HAP-1 (cell line): ENCODE measurements at regions not wholly inside any gene's neighbourhood (a gene's known extent, or its start where the extent isn't known, plus 50 kb on each side); places are given as distances from the start of the nearest gene placed in this dataset.
"Not testable (repeated sequence)": the region's sequence is repeated elsewhere in the genome, so short reads cannot be mapped to it uniquely, and the experiment has no call there.

Experiments
- DNase-seq, 2 experiments: peaks; one replicate each; pipeline ENCODE4 v3.0.0-alpha.2; 2016 to 2020; ENCODE audit warnings: low spot score in 2 of 2
- H3K27me3 ChIP-seq: fragments of 250-450 bp; sonication (Bioruptor Pico); 2 replicates; pipeline ENCODE4 v1.5.1; 2020; ENCODE audit warnings: low read depth, mild to moderate bottlenecking, moderate library complexity
- H3K36me3 ChIP-seq: fragments of 250-450 bp; sonication (Bioruptor Pico); replicated peaks from 2 replicates; pipeline ENCODE4 v1.5.1; 2020; ENCODE audit warnings: mild to moderate bottlenecking
- H3K4me1 ChIP-seq: fragments of 250-450 bp; sonication (Bioruptor Pico); 2 replicates; pipeline ENCODE4 v1.5.1; 2020; ENCODE audit warnings: mild to moderate bottlenecking
- H3K4me3 ChIP-seq: fragments of 250-450 bp; sonication (Bioruptor Pico); 2 replicates; pipeline ENCODE4 v1.5.1; 2020; ENCODE audit warnings: mild to moderate bottlenecking, moderate library complexity
- H3K9me3 ChIP-seq: fragments of 250-450 bp; sonication (Bioruptor Pico); 2 replicates; pipeline ENCODE4 v1.5.1; 2020; ENCODE audit warnings: mild to moderate bottlenecking, moderate library complexity
- in situ Hi-C: fragments of 300-500 bp; cut with MboI; formaldehyde crosslinking; loops from 3 replicates; pipeline ENCODE4 v1.14.3; 2020; ENCODE audit warnings: low sequenced_read_pairs, inconsistent platforms, mixed read lengths

DNA sequence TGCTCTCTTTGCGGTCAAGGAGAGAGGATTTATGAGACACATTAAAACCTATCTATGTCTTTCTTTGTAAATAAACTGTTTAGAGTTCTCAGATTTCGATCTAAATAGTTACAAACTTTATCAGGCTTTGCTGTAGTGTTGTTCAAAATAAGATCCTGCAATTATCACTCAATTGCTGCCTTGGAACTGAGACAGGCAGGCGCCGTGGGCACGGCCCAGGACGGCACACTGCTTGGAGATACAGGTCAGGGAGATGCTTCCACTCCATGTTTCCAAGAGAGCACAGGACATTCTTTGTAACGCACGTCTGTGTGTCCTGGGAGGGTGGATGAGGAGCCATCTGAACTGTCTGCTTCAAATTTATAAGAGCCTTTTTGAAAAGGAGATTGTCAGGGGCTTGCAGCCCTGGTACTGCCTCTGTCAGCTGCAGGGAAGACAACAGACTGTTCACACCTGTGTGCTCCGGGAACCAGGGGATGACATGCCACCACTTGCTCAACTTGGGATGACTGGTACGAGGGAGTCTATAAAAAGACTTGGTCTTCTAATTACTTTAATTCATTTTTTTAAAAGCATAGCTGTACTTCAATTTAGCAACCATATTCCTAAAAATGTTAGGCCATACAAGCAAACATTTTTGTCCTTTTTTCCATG, 472.9 kb upstream of the RUNX1 start:
- Histone ChIP-seq H3K36me3 (no peaks in the 10 kb centered on the region), H3K4me1 (no peaks in the 10 kb centered on the region), H3K27me3 (no peaks in the 10 kb centered on the region), H3K4me3 (no peak overlapping the region), H3K9me3 (no peaks in the 10 kb centered on the region)
- in situ Hi-C loops = no loop called here
- no peak for DNase-seq

GRCh38 chr21:35521293-35521692, 472.2 kb upstream of the RUNX1 start:
- no peaks in the 10 kb centered on the region for H3K4me1 ChIP-seq
- H3K36me3 ChIP-seq = no peaks in the 10 kb centered on the region
- H3K27me3 ChIP-seq = no peaks in the 10 kb centered on the region
- H3K4me3 ChIP-seq = no peak overlapping the region
- no peaks in the 10 kb centered on the region for H3K9me3 ChIP-seq
- no peak for DNase-seq
- in situ Hi-C loops = no loop called here

DNA sequence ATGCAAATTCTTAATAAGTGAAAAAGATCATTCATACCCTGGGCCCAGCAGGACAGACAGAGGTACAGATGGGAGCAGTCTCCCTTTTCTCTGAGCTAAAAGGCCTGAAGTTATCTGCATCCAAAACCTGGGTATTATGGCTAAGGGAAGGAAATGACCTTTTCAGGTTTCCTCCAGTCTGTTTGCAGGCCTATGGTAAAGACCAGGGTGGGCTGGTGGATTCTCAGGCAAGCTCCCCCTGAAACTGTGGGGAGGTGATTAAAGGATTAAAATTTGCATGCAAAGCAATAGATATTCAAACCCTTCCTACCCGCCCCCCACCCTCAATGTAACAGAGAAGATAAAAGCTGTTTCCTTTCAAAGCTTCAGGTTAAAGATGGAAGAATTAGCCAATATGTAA, 471.8 kb upstream of the RUNX1 start:
- no peaks in the 10 kb centered on the region for H3K36me3 ChIP-seq
- H3K27me3 ChIP-seq = no peaks in the 10 kb centered on the region
- no peaks in the 10 kb centered on the region for H3K4me1 ChIP-seq
- in situ Hi-C loops = no loop called here
- H3K9me3 ChIP-seq = no peaks in the 10 kb centered on the region
- H3K4me3 ChIP-seq = no peak overlapping the region
- no peak for DNase-seq

GRCh38 chr21:35520302-35520701, 471.2 kb upstream of the RUNX1 start:
- no peaks in the 10 kb centered on the region for H3K27me3 ChIP-seq
- no peak for DNase-seq
- no peaks in the 10 kb centered on the region for H3K9me3 ChIP-seq
- H3K36me3 ChIP-seq = no peaks in the 10 kb centered on the region
- in situ Hi-C loops = no loop called here
- H3K4me1 ChIP-seq = no peaks in the 10 kb centered on the region
- H3K4me3 ChIP-seq = no peak overlapping the region

GRCh38 chr21:35517865-35518264, 468.8 kb upstream of the RUNX1 start:
- no peaks in the 10 kb centered on the region for H3K4me1 ChIP-seq
- in situ Hi-C loops = no loop called here
- H3K4me3 ChIP-seq = no peak overlapping the region
- no peaks in the 10 kb centered on the region for H3K36me3 ChIP-seq
- H3K27me3 ChIP-seq = no peaks in the 10 kb centered on the region
- no peaks in the 10 kb centered on the region for H3K9me3 ChIP-seq
- DNase-seq = no peak

DNA sequence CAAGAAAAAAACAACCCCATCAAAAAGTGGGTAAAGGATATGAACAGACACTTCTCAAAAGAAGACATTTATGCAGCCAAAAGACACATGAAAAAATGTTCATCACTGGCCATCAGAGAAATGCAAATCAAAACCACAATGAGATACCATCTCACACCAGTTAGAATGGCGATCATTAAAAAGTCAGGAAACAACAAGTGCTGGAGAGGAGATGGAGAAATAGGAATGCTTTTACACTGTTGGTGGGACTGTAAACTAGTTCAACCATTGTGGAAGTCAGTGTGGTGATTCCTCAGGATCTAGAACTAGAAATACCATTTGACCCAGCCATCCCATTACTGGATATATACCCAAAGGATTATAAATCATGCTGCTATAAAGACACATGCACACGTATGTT, 467.2 kb upstream of the RUNX1 start:
- H3K4me1 ChIP-seq, in situ Hi-C loops, H3K4me3 ChIP-seq, H3K27me3 ChIP-seq, H3K36me3 ChIP-seq, DNase-seq, H3K9me3 ChIP-seq: not testable (repeated sequence)

- Histone ChIP-seq H3K36me3 (no peaks in the 10 kb centered on the region), H3K4me3 (no peak overlapping the region), H3K4me1 (no peaks in the 10 kb centered on the region), H3K27me3 (no peaks in the 10 kb centered on the region), H3K9me3 (no peaks in the 10 kb centered on the region)
- in situ Hi-C loops = no loop called here
- DNase-seq = no peak
Measured at GRCh38 chr21:35512346-35512745, 463.2 kb upstream of the RUNX1 start.

DNA sequence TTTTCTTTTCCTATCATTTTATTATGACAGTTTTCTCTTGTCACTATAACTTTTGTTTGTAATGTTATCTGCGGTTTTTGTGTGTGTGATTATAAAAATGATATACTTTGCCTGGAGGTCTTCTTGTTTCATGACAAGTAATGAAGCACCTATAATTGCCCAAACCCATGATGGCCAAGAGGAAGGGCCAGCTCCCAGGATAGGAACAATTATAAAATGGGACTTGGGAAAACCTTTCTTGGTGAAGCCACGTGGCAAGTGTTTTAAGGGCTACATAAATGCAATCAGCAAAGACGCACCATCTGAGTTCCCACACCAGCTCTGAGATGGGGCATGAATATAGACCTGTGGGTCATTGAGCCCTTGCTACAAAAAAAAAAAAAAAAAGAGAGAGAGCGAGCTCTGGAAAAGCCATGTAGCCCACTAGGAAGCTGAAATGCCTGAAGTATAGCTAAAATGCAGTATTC, 462.6 kb upstream of the RUNX1 start:
- H3K9me3 ChIP-seq = no peaks in the 10 kb centered on the region
- in situ Hi-C loops = no loop called here
- H3K4me1 ChIP-seq = no peaks in the 10 kb centered on the region
- H3K4me3 ChIP-seq = no peak overlapping the region
- no peaks in the 10 kb centered on the region for H3K36me3 ChIP-seq
- no peaks in the 10 kb centered on the region for H3K27me3 ChIP-seq
- no peak for DNase-seq

GRCh38 chr21:35510957-35511695, 462.0 kb upstream of the RUNX1 start:
- H3K4me1 ChIP-seq = no peaks in the 10 kb centered on the region
- DNase-seq = no peak
- H3K27me3 ChIP-seq = no peaks in the 10 kb centered on the region
- no peaks in the 10 kb centered on the region for H3K36me3 ChIP-seq
- H3K4me3 ChIP-seq = no peak overlapping the region
- in situ Hi-C loops = no loop called here
- H3K9me3 ChIP-seq = no peaks in the 10 kb centered on the region

DNA sequence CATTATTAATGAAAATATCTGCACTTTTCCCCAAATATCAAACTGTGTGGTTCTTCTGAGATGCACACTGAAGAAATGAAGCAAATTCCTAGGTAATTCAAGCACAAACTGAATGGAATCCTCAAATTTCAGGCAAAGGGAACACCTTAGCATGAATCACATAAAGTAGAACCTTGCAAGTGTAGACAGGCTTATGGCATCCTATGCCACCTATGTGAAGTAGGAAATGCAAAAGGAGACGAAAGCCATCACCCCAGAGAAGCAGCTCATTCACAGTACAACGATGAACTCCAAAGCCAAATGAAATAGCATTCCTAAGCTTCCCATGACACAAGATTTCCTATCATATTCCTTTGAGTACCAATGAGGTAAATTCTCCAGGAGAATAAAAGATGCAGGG, 461.2 kb upstream of the RUNX1 start:
- Histone ChIP-seq H3K36me3 (no peaks in the 10 kb centered on the region), H3K4me1 (no peaks in the 10 kb centered on the region), H3K4me3 (no peak overlapping the region), H3K9me3 (no peaks in the 10 kb centered on the region), H3K27me3 (no peaks in the 10 kb centered on the region)
- DNase-seq = no peak
- in situ Hi-C loops = no loop called here

DNA sequence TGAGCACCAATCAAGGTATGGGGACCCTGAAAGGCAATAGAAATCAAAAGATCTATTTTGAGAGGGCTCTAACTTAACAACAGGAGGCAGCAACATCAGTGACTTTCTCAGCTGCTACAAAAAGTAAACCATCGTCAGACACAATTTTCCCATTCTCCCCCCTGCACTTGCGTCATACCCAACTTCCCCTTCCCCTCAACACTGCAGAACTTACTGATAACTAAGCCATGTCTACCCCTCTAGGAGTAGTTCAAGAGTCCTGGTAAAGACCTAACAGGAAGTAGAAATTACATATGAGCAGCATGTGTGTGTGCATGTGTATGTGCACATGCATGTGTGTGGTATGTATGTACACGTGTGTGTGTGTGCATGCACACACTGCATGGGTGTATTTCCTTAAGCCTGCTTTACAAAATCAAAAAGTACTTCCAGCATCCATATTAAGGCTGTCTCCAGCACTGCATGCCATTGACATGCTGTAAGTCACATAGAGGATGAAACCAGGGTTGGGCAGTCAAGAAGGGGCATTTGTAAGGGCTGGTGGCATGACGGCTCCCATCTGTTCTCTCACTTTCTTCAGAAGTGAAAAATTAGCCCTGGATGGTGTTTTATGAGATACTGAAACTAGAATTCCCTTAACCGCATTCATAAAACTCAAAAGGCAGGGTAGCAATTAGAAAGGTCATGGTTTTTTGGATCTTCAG, 460.1 kb upstream of the RUNX1 start:
- no peaks in the 10 kb centered on the region for H3K36me3 ChIP-seq
- no peak overlapping the region for H3K4me3 ChIP-seq
- no peaks in the 10 kb centered on the region for H3K9me3 ChIP-seq
- in situ Hi-C loops = no loop called here
- H3K4me1 ChIP-seq = no peaks in the 10 kb centered on the region
- DNase-seq = no peak
- no peaks in the 10 kb centered on the region for H3K27me3 ChIP-seq

GRCh38 chr21:35508139-35508888, 459.2 kb upstream of the RUNX1 start:
- Histone ChIP-seq H3K4me3 (no peak overlapping the region), H3K27me3 (no peaks in the 10 kb centered on the region), H3K36me3 (no peaks in the 10 kb centered on the region), H3K9me3 (no peaks in the 10 kb centered on the region), H3K4me1 (no peaks in the 10 kb centered on the region)
- in situ Hi-C loops = no loop called here
- no peak for DNase-seq

- in situ Hi-C loops = no loop called here
- no peaks in the 10 kb centered on the region for H3K36me3 ChIP-seq
- DNase-seq = no peak
- H3K4me3 ChIP-seq = no peak overlapping the region
- H3K9me3 ChIP-seq = no peaks in the 10 kb centered on the region
- no peaks in the 10 kb centered on the region for H3K27me3 ChIP-seq
- H3K4me1 ChIP-seq = no peaks in the 10 kb centered on the region
Measured at GRCh38 chr21:35507181-35507759, 458.2 kb upstream of the RUNX1 start.
